Hepatic stellate cell (primary cell): ENCODE measurements at regions not wholly inside any gene's neighbourhood (a gene's known extent, or its start where the extent isn't known, plus 50 kb on each side); places are given as distances from the start of the nearest gene placed in this dataset.
"Not testable (repeated sequence)": the region's sequence is repeated elsewhere in the genome, so short reads cannot be mapped to it uniquely, and the experiment has no call there.

ENCODE experiments used
- DNase-seq: peaks from one replicate; pipeline ENCODE4 v3.0.0; 2011; ENCODE audit warnings: low spot score

DNA sequence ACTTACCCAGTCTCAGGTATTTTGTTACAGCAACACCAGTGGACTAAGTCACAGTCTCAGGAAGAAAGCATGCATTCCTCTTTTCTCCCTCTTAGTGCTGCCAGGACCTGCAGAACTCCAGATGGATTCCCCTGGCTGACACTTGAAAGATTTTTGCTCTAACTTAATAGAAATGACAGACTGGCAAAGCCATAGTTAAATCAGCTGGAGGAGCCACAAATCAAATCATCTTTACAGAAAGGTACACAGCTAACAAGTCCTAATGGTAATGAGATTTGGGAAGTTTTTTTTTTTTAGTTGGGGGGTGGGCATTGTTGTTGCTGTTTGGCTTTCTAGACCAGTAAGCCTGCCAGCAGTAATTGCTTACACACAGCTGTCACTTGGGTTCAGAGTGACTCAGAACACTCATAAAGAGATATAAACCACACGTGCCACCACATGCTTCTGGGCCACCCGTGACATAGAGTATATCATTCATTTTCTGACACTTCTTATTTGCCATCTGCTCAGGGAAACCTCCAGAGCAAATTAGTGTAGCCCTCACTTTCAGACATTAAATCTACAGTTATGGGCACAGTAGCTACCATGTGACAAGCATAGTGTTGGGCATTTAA, 72.4 kb downstream of the FH start:
- no peak for DNase-seq

DNA sequence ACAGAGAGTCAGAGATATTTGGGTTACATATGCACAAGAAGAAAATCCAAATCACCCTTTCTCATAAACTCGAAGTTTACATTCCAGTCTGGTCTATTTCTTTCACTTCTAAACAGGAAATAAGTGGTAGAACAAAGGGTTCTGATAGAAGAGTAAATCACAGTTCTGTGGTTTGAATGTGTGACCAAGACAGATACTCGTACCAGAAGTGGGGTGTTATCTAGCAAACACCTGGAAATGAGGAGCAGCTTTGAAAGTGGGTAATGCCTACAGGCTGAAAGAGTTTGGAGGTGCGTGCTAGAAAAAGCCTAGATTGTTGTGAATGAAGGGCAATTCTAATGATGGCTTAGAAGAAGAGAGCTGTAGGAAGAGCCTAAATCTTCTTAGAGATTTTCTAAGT, 74.7 kb downstream of the FH start:
- DNase-seq: no peak

GRCh38 chr1:241443561-241443960, 76.0 kb downstream of the FH start:
- DNase-seq: no peak

DNA sequence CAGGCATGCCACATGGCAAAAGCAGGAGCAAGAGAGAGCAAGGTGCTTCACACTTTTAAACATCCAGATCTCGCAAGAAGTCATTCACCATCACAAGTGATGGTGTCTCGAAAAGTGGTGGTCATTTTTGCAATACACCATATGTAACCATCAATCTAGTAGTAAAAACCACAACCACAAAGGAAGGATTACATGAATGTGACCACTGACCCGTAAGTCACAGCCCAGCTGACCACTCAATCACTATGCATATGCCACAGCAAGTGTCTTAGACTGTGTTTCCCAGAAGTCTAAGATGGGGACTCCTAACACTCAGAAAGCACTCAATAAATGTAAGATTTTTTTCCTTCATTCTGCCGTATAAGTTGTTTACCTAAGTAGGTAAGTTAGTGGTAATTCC, 76.9 kb downstream of the FH start:
- no peak for DNase-seq

GRCh38 chr1:241440904-241441303, 78.7 kb downstream of the FH start:
- DNase-seq: no peak

DNA sequence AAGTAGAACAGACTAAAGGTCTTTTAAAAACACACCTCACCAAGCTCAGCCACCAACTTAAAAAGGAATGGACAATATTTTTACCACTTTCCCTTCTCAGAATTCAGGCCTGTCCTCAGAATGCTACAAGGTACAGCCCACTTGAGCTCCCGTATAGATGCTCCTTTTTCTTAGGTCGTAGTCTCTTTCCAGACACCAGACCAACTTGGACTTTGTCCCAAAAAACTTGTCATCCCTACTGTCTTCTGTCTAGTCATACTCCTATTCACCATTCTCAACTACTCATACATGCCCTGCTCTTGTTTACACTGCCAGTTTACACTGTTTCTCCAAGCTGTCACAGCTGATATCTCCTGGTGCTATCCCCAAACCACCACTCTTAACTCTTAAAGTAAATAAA, 80.9 kb downstream of the FH start:
- not testable (repeated sequence) for DNase-seq

GRCh38 chr1:241432241-241432640, 75.2 kb upstream of the RGS7 start:
- DNase-seq: peak; percentile 20

GRCh38 chr1:241425091-241425490, 68.1 kb upstream of the RGS7 start:
- not testable (repeated sequence) for DNase-seq

DNA sequence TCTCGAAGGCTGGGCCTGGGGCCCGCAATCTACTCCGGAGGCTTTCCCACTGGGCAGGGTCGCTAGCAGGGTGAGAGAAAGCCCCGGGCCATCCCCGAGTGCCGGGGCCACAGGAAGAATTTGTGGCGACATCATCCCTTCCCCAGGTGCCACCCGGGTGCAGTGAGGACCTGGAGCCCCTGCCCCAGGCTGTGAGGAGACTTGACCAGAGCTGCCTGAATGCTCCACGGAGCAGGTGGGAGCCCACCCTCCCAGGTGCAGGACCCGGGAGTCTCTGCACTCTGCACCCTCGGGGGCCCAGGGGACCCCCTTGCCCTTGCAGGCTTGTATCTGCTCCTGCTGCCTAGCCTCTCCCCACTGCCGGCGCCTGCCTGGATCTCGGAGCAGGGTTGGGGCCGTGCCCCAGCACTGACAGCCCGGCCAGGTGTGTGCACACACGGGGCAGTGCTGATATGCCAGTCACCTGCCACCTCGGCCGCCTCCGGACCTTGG, 67.5 kb upstream of the RGS7 start:
- no peak for DNase-seq

DNA sequence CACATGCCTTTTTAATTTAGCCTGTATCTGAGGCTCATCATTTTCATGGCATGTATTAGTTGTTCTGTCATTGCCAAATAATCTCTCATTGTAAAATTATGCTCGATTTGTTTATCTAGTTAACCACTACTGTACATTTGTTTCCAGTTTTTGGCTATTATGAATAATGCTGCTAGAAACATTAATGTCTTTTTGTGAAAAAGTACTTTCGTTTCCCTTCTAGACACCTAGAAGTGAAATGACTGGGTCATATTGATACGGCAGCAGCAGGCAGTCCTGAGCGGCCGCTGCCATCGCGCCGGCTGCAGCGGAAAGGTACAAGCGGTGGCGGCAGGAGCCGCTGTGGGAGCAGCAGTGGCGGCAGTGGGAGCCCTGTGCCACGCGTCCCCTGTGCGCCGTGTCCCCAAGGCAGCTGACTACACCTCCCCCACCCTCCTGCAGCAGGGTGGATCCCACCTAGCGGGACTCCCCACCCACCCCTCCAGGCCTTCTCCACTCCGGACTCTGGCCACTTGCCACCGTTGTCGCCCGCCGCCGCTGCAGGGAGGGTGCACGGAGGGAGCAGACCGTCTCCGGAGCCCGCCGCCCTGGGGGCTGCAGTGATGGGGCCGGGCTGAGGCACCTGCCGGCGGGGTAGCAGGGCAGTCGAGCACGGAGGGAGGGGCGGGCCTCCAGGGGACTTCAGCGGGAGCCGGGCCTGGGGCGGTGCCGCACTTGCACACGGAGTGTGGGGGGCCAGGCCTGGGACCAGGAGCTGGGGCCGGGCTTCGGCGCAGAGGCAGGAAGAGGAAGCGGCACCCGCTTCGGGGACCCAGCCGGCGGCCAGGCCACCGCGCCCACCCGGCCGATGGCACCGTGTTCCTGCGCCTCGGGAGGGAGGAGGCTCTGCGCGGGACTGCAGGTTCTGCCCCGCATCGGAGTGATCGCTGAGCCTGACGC, 66.8 kb upstream of the RGS7 start:
- peak; percentile 30 for DNase-seq

DNA sequence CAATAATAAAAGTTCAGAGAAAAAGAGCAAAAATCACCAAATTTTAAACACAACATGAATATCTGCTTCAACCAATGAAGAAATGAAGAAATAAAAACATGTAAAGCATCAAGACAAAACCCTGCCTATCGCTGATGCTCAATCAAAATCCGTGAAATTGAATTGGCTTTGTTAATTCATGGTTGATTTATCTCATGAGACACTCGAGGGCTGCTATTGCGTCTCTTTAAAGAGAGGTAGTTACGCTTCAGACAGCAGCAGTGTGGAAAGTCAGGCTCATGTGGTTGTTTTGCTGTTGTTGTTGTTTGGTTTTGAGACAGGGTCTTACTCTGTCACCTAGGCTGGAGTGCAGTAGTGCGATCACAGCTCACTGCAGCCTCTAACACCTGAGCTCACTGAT, 65.5 kb upstream of the RGS7 start:
- DNase-seq: no peak

- peak; percentile 53 for DNase-seq
These were observed 63.0 kb upstream of the RGS7 start for GRCh38 chr1:241419986-241420385.

DNA sequence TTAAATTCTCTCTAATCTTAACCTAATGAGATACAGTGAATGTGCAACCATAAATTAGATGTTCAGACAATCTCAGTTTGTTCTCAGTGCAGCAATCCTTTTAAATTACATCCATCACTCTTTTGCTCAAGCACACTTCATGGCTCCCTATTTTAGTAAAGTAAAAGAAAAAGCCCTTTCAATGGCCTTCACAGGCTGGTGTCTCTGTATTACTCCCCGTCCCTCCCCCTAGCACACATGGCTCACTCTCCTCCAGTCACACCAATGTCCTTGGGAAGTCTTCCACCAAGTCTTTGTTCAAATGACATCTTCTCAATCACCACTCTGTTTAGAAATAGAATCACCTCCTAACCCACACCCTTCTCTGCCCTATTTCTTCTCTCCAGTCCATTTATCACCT, 60.3 kb upstream of the RGS7 start:
- DNase-seq: no peak

GRCh38 chr1:241413974-241414373, 57.0 kb upstream of the RGS7 start:
- DNase-seq: no peak

DNA sequence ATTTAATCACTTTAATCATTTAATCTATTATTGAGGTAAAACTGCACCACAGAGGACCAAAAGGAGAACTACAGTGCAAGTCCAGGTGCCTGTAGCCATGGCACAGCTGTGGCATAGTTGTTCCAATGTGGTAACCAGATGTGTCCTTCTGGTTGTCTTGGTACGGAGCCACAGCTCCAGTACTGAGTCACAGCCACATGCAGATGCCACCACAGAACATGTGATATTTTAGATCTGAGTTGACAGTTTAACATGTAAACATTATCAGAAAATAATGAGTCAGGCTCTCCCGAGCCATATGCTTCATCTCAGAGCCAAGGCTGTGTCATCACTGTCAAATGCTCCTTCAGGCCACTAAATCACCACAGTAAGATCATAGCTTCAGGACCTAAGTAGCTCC, 56.4 kb upstream of the RGS7 start:
- peak; percentile 68 for DNase-seq

- no peak for DNase-seq
These were observed 55.6 kb upstream of the RGS7 start for GRCh38 chr1:241412646-241413045.

GRCh38 chr1:241411776-241412338, 54.9 kb upstream of the RGS7 start:
- no peak for DNase-seq

GRCh38 chr1:241411056-241411775, 54.2 kb upstream of the RGS7 start:
- DNase-seq: peak; percentile 15

- peak; percentile 21 for DNase-seq
These were observed 51.2 kb upstream of the RGS7 start for GRCh38 chr1:241408170-241408569.
